ENCODE measurements at regions not wholly inside any gene's neighbourhood (a gene's known extent, or its start where the extent isn't known, plus 50 kb on each side); places are given as distances from the start of the nearest gene placed in this dataset.

DNA sequence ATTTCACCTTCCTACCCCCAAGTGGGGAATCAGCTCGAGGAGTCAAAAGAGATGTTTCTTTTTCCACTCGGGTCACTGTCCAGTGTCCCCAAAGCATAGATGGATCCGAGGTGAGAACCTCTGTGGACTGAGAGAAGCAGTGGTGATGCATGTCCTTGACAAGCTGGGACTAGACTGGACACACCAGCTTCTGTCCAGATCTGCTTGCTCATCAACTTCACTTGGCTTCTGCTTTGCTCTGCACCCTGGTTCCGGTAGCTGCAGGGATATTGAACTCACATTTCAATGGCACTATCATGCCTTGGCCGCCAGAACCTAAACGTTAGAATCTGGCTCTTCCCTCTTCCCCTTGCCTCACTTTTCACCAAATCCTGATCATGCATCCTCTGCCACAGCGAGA lies 50.3 kb upstream of the CXCL12 start:
- no peak for DNase-seq (ENCODE audit: low spot score)

- DNase-seq (ENCODE audit: low spot score): no peak
These were observed 51.3 kb upstream of the CXCL12 start for GRCh38 chr10:44436240-44436639.

DNA sequence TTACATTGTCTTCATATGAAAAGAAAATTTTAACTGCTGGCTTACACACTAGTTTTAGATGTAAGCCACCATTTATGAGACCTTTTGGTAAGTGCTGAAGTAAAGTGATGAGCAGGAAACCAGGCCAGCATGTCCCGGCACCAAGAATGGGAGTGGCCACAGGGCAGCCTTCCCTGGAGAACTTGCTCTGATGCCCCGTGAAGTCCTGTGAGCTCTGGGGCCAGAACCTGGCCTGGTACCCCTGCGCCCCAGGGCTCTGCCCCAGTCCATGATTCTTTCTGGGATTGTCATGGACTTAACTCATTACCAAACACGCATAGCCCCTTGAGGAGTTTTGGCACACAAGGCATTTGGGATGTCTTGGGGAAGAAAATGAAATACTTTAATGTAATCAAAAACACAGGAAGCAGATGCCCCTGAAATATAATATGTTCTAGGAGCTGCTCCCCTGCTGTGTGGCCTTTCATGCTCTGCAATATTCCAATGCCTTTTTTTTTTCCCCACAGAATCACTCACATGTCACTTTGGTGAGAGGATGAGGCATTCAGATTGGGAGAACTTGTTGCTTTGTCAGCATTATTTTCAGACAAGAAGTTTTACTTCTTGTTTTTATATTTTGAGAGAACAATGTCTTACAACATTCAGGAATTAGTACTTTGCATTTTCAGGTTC lies 53.1 kb upstream of the CXCL12 start:
- DNase-seq (ENCODE audit: low spot score): no peak

DNA sequence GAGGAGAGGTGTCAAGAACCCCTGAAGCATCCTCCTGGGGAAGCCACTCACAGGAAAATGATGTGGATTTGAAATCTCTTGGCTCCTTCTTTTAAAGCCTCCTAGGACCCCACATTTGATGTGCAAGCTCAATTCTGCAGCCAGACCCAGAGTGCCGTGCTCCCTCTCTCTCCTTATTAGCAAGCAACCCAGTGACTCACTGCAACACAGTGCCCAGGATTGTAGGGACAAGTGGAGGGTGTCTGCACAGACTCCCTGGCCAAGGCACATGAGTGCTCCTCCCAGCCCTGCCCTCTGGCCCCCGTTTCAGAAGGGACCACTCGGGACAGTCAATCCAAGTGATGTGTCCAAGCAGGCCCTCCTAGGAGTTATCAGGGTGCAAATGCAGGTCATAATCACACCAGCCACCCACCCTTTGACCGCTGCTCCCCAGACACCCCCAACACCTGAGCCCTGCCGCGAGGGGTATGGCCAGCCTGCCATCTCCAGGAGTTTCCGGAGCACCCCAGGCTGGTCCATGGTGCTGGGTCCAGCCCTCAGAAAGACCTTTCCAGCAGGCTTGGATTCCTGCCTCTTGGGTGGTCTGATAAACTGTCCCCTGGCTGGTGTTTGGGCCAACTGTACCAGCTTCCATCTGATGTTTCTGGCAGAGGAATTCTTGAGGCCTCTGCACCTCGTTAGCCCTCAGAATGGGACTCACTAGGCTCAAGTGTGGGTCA lies 54.5 kb upstream of the CXCL12 start:
- no peak for DNase-seq (ENCODE audit: low spot score)

DNA sequence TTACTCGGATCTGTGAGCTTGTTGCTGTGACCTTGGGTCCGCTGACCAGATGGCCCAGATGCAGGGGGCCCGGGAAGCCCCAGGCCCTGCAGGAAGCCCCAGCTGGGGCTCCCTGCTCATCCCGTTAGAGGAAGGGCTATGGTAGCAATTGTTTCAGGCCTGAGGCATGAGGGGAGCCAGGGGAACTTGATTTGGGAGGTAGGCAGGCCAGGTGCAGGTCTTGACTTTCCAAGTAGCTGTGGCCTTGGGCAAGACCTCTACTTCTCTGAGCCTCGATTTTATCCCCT lies 55.0 kb upstream of the CXCL12 start:
- DNase-seq (ENCODE audit: low spot score): no peak

DNA sequence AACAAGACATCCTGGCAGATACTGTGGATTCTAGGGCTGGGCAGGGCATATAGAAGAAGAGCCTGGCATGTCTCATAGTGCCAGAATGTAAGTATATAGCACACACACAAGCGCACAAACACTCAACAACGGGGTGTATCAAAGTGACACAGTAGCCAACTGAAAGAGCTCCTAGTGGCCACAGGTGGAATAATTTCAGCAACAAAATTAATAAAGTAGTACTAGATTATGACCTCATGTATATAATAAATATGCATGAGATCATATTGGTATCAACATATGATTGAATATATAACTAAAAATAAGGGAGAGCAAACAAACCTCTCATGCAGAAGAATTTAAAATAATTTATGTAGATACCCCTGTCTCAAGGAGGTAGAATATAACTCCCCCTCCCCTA lies 72.4 kb upstream of the CXCL12 start:
- DNase-seq (ENCODE audit: low spot score): no peak

DNA sequence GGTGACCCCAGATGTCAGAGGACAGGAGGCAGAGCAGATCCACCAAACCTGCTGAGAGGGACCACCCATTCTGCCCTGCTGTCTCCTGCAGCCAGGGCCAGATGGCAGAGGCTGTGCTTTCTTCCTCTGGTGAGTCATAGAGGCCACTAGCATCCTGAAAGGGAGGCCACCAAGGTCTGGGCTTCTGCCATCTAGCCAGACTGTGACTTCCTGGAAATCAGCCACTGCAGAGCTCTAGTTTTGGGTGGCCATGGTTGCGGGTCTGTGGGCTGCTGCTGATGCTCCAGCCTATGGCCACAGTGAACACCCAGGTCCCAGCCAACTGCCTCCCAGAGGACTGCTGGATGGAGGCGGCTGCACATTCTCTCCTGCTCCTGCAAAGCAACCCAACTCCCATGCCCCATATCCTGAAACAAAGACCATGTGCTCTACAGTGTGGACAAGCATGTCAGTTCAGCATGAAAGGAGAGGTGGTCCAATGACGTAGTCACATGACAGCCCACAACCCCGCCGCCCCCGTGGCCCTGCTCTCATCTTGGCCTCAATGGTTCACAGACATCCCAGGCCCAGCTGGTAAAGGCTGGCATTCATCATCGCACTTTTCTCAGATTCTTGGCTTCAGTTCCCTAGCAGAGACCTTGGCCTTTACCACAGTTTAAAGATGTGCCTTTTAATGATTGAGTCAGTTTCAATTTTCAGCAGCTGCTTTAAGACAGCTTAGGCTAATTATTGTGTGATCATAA lies 73.9 kb upstream of the CXCL12 start:
- no peak for DNase-seq (ENCODE audit: low spot score)

DNA sequence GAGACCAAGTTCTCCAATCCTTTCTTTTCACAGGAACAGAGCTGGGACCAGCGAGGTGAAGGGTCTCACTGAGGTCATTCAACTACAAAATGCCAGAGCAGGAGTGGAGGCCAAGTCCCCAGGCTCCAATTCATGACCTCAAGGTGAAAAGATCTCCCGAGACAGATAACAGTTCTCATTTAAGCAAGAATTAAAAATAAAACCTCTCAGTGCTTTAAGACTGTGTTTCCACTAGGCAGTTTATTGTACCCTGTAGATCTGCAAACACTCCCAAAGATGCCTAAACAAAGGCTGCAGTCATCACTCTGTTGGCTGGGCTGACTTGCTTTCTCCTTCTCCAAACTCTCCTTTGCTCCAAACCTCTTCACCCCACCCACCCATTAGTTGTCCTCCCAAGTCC lies 74.8 kb upstream of the CXCL12 start:
- DNase-seq (ENCODE audit: low spot score): no peak

GRCh38 chr10:44460416-44460815 lies 75.5 kb upstream of the CXCL12 start:
- no peak for DNase-seq (ENCODE audit: low spot score)

- DNase-seq (ENCODE audit: low spot score): no peak
These were observed 77.5 kb upstream of the CXCL12 start for GRCh38 chr10:44462338-44462914.

GRCh38 chr10:44463511-44464121 lies 78.7 kb upstream of the CXCL12 start:
- DNase-seq (ENCODE audit: low spot score): no peak

- no peak for DNase-seq (ENCODE audit: low spot score)
These were observed 79.6 kb upstream of the CXCL12 start for GRCh38 chr10:44464503-44464902.

DNA sequence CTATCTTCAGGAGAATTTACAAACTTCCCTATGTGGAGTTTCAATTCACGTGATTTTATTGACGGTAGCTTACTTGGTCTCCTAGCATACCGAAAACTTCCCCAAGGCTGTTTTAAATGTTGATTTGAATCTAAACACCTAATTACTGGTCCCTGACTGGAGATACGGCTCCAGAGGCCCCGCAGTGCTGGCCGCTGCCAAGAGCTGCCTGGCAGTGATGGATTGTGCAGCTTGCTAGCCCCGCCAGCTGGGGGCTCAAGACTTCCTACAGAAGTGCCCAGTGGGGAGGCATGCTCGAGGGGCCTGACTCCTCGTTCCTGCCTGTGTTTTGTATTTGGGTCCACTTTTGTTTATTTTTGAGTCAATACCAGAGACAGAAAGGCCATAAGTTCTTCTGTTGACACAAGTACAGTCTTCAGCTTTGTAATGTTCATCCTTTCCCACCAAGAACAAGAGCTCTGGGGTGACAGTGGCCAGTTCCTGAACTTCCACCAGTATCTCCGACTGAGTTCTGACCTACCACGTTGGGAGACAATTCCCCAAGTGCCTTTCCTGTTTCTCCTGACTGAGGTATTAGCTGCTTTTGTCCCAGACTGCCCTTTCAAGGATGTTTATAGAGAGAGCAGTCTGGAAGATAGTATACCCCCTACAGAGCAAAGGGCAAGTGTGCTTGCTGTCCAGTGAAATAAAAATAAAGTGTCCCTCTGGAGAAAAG lies 80.7 kb upstream of the CXCL12 start:
- no peak for DNase-seq (ENCODE audit: low spot score)

- DNase-seq (ENCODE audit: low spot score): no peak
These were observed 81.3 kb upstream of the CXCL12 start for GRCh38 chr10:44466236-44466635.

- no peak for DNase-seq (ENCODE audit: low spot score)
These were observed 82.2 kb upstream of the CXCL12 start for GRCh38 chr10:44467090-44467489.

DNA sequence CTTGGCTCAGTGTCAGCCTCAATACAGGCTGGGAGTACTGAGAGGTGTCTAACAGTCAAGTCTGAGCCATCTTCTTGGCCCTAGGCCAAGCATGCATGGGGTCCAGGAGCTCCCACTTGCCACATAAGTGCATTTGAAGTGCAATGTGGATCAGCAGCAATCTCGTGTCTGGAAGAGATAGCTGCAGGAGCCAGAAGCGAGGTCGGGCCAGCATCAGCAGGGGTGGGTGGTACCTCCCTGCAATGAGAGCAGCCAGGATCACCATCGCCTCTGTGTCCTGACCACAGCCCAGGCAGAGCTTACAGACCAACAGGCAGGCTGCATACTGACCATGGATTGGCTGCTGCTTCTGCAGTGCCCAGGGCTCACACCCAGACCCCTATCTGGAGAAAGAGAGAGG lies 83.0 kb upstream of the CXCL12 start:
- no peak for DNase-seq (ENCODE audit: low spot score)

DNA sequence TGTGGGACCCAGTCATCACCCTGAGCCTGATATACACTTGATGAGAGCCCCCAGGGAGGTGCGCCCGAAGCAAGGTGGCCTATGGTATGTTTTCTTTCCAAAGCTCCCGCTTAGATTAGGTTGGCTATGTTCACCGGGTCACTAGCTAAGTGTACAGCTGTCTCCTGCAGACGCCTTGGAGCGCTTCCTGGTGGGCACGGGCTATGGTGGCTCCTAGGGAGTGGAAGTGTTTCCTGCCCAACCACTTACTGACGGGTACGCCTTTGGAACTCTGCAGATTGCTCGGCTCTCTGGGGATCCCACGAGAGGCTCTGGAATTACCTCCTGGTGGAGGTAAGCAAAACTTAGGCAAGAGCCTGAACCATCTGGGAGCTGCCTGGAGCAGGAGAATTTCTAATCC lies 83.6 kb upstream of the CXCL12 start:
- DNase-seq (ENCODE audit: low spot score): no peak

DNA sequence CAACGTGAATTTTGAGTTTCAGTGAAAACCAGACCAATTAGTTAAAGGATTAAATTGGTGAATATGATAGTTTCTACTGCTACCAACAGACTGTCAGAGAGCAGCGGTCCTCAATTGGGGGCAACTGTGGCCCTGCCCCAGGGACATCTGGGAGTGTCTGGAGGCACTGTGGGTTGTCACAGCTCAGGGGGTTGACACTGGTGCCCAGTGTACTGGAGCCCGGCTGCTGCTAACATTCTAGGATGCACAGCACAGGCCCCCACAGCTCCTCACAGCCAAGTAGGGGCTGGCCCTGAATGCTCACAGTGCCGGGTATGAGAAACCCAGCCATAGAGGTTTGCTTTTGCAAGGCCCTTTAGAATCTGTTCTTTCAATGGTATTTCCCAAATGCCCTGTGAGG lies 84.1 kb upstream of the CXCL12 start:
- no peak for DNase-seq (ENCODE audit: low spot score)

DNA sequence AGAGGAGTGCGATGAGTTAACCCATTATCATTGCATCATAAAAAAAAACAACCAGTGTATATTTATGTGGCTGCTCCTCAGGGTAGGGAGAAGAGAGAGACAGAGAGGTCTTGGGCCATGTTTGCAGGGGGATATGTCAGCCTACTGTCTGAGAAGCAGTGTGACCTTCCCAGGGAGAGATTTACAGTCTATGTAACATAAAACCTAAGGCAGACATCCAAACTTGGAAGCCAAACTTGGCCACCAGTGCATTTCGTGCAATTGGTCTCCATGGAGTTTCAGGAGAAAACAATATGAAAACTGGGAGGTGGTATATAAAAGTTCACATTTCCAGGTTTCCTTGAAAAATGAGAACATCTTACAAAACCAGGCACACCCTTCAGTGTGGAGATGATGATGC lies 85.9 kb upstream of the CXCL12 start:
- no peak for DNase-seq (ENCODE audit: low spot score)

GRCh38 chr10:44471410-44471809 lies 86.5 kb upstream of the CXCL12 start:
- no peak for DNase-seq (ENCODE audit: low spot score)

- DNase-seq (ENCODE audit: low spot score): no peak
These were observed 88.2 kb upstream of the CXCL12 start for GRCh38 chr10:44473146-44473545.

GRCh38 chr10:44476409-44477045 lies 91.6 kb upstream of the CXCL12 start:
- no peak for DNase-seq (ENCODE audit: low spot score)

All from germinal center (tissue), 1 donor.